ENCODE measurements at regions not wholly inside any gene's neighbourhood (a gene's known extent, or its start where the extent isn't known, plus 50 kb on each side); places are given as distances from the start of the nearest gene placed in this dataset.
A peak's percentile ranks its signal among the peaks of the same experiment; 100 is the strongest.

- no peak for TF ChIP-seq CTCF (IDR thresholded peaks at IDR 0.05)
- Histone ChIP-seq H3K36me3 (no peaks in the 10 kb centered on the region), H3K4me3 (no peak overlapping the region), H3K4me1 (peaks cover 0 to 15% (median 0%) of the 10 kb centered on the region in 9 donors), H3K27me3 (no peaks in the 10 kb centered on the region), H3K9me3 (no peaks in the 10 kb centered on the region), H3K27ac (peak overlapping the region in 1 of 10 donors; percentile 39)
- DNase-seq (no peak), ATAC-seq (no peak)
- WGBS, 2 donors: 62 to 65% methylated on average over 5 of the region's 5 CpGs
- intact Hi-C loops (cut with DNase I): no loop called here
Observed at GRCh38 chr2:20507166-20507692, 60.4 kb downstream of the RHOB start.

GRCh38 chr2:20507711-20508110, 60.8 kb downstream of the RHOB start:
- Histone ChIP-seq H3K4me1 (peaks cover 0 to 15% (median 0%) of the 10 kb centered on the region in 9 donors), H3K36me3 (no peaks in the 10 kb centered on the region), H3K27ac (peak overlapping the region in 1 of 10 donors; percentile 39), H3K4me3 (no peak overlapping the region), H3K9me3 (no peaks in the 10 kb centered on the region), H3K27me3 (no peaks in the 10 kb centered on the region)
- intact Hi-C loops (cut with DNase I): no loop called here
- DNase-seq (no peak), ATAC-seq (no peak)
- TF ChIP-seq CTCF (IDR thresholded peaks at IDR 0.05): no peak

- WGBS, 2 donors: 93 to 94% methylated on average over 6 of the region's 6 CpGs
- no peak for ATAC-seq
- no peak for DNase-seq
Observed at GRCh38 chr2:20509301-20509769, 62.5 kb downstream of the RHOB start.

GRCh38 chr2:20509770-20510490, 63.1 kb downstream of the RHOB start:
- no peak overlapping the region for H3K4me3 ChIP-seq
- H3K36me3 ChIP-seq: no peaks in the 10 kb centered on the region
- no peaks in the 10 kb centered on the region for H3K27me3 ChIP-seq
- intact Hi-C loops (cut with DNase I): no loop called here
- no peak overlapping the region for H3K27ac ChIP-seq
- H3K9me3 ChIP-seq: no peaks in the 10 kb centered on the region
- no peak for TF ChIP-seq CTCF (IDR thresholded peaks at IDR 0.05)
- DNase-seq (no peak), ATAC-seq (peak in 1 of 8 donors; percentile 48)
- WGBS, 2 donors: 66 to 70% methylated on average over 15 of the region's 15 CpGs
- peaks cover 0 to 19% (median 0%) of the 10 kb centered on the region in 9 donors for H3K4me1 ChIP-seq

More at GRCh38 chr2:20509301-20509769, 62.5 kb downstream of the RHOB start:
- no peak overlapping the region for H3K27ac ChIP-seq
- intact Hi-C loops (cut with DNase I): no loop called here
- peaks cover 0 to 15% (median 0%) of the 10 kb centered on the region in 9 donors for H3K4me1 ChIP-seq
- H3K4me3 ChIP-seq: no peak overlapping the region
- no peaks in the 10 kb centered on the region for H3K9me3 ChIP-seq
- no peaks in the 10 kb centered on the region for H3K27me3 ChIP-seq
- TF ChIP-seq CTCF (IDR thresholded peaks at IDR 0.05): no peak
- H3K36me3 ChIP-seq: no peaks in the 10 kb centered on the region

Measured in heart right ventricle (tissue), 16 donors.